GM12878 (cell line): ENCODE measurements at regions not wholly inside any gene's neighbourhood (a gene's known extent, or its start where the extent isn't known, plus 50 kb on each side); places are given as distances from the start of the nearest gene placed in this dataset.

Source experiments
- ATAC-seq: fragments of 200-7000 bp; cut with Tn5 transposase; 3 replicates; pipeline ENCODE4 v1.9.1; 2020; ENCODE audit warnings: mild to moderate bottlenecking, moderate library complexity
- BruUV-seq: library from RNA; stranded (reverse); fragments of 400-500 nt; replicated peaks from 2 replicates; lab custom pipeline; 2021; lab: Mats Ljungman, UMichigan
- CTCF ChIA-PET: fragments of 300-600 bp; sonication (Branson Sonifier 250); formaldehyde crosslinking; extraction: SDS; loops from one replicate; lab custom pipeline; 2021; ENCODE audit warnings: inconsistent platforms; lab: Yijun Ruan, JAX
- POLR2A ChIA-PET: fragments of 350-600 bp; formaldehyde crosslinking; extraction: SDS; loops from one replicate; lab custom pipeline; 2021; ENCODE audit warnings: inconsistent platforms; lab: Charles Lee
- RAD21 ChIA-PET: fragments of 300-600 bp; sonication (Branson Sonifier 250); formaldehyde crosslinking; loops from one replicate; lab custom pipeline; 2023; ENCODE audit warnings: antibody characterized with exemption; ENCODE audit not compliant: unreplicated experiment; lab: Charles Lee
- SMC1A ChIA-PET: fragments of 300-600 bp; sonication (Branson Sonifier 250); formaldehyde crosslinking; loops from one replicate; lab custom pipeline; 2023; ENCODE audit not compliant: unreplicated experiment, uncharacterized antibody; lab: Charles Lee
- DNase-seq: peaks from one replicate; pipeline ENCODE4 v3.0.0-alpha.2; 2011; ENCODE audit warnings: low read depth, low spot score
- FAIRE-seq: peaks from 3 replicates; lab custom pipeline; 2011; peaks lifted over from hg19 to GRCh38; lab: Jason Lieb, UNC
- H2AFZ ChIP-seq: 2 replicates; pipeline ENCODE4 v1.6.0; 2011; ENCODE audit warnings: low read depth, low read length, control low read depth; ENCODE audit not compliant: control insufficient read depth
- H3K27ac ChIP-seq: 2 replicates; pipeline ENCODE4 v1.5.1; 2011; ENCODE audit warnings: control low read depth; ENCODE audit not compliant: control insufficient read depth, insufficient read depth
- H3K27me3 ChIP-seq, 2 experiments: replicated peaks in 1 of 2; 2 replicates each; pipeline versions ENCODE4 v1.6.0 to v1.6.1; 2011; ENCODE audit warnings: low read length in 1 of 2; ENCODE audit not compliant: control insufficient read depth in 2 of 2, insufficient read depth in 2 of 2
- H3K36me3 ChIP-seq, 2 experiments: 2 replicates each; pipeline ENCODE4 v1.5.1; 2011; ENCODE audit warnings: low read length in 1 of 2; ENCODE audit not compliant: control insufficient read depth in 2 of 2, insufficient read depth in 2 of 2
- H3K4me1 ChIP-seq: 2 replicates; pipeline ENCODE4 v1.6.1; 2011; ENCODE audit warnings: mild to moderate bottlenecking, low read length, moderate library complexity, mixed read lengths; ENCODE audit not compliant: control insufficient read depth, insufficient read depth
- H3K4me2 ChIP-seq: 2 replicates; pipeline ENCODE4 v1.6.0; 2011; ENCODE audit warnings: control low read depth; ENCODE audit not compliant: control insufficient read depth, insufficient read depth
- H3K4me3 ChIP-seq: fragments of 200-600 bp; sonication (generic); 2 replicates; pipeline ENCODE4 v1.5.1; 2016
- H3K79me2 ChIP-seq: 2 replicates; pipeline ENCODE4 v1.6.0; 2011; ENCODE audit warnings: low read length; ENCODE audit not compliant: control insufficient read depth, insufficient read depth
- H3K9ac ChIP-seq: 2 replicates; pipeline ENCODE4 v1.8.0; 2011; ENCODE audit warnings: low read length, control low read depth, mixed read lengths; ENCODE audit not compliant: control insufficient read depth, insufficient read depth
- H3K9me3 ChIP-seq: replicated peaks from 3 replicates; pipeline ENCODE4 v1.5.1; 2011; ENCODE audit warnings: mild to moderate bottlenecking, low read length; ENCODE audit not compliant: control insufficient read depth, insufficient read depth
- H4K20me1 ChIP-seq: 2 replicates; pipeline ENCODE4 v1.6.0; 2011; ENCODE audit not compliant: control insufficient read depth, insufficient read depth
- CTCF ChIP-seq, 3 experiments: IDR thresholded peaks in 2 of 3; conservative IDR thresholded peaks in 1 of 3; 2 replicates each; pipeline ENCODE4 v1.5.1; 2011; ENCODE audit warnings: low read depth in 3 of 3, low read length in 3 of 3, mild to moderate bottlenecking in 3 of 3, control low read depth in 2 of 3, moderate library complexity in 2 of 3, inconsistent platforms in 1 of 3, mixed read lengths in 1 of 3; ENCODE audit not compliant: control insufficient read depth in 2 of 3, insufficient read depth in 1 of 3; ENCODE audit errors: extremely low read depth in 1 of 3
- RAD21 ChIP-seq: IDR thresholded peaks from 2 replicates; pipeline ENCODE4 v1.6.1; 2011; ENCODE audit warnings: mild to moderate bottlenecking, low read depth, low read length, moderate library complexity; ENCODE audit not compliant: insufficient read depth
- USF1 ChIP-seq: IDR thresholded peaks from 2 replicates; pipeline ENCODE4 v1.6.1; 2011; ENCODE audit warnings: borderline replicate concordance, low read depth, mild to moderate bottlenecking, moderate library complexity, mixed read lengths, low read length; ENCODE audit not compliant: insufficient read depth; ENCODE audit errors: extremely low read length
- YBX1 ChIP-seq: fragments of 450-650 bp; IDR thresholded peaks from 2 replicates; pipeline ENCODE4 v1.6.1; 2016; ENCODE audit warnings: antibody characterized with exemption
- WGBS: methylation state at CpG from one replicate; pipeline ENCODE4 v1.1.6; 2016; ENCODE audit warnings: low lambda C conversion rate; ENCODE audit not compliant: insufficient replicate concordance, insufficient coverage; ENCODE audit errors: missing lambda C conversion rate; 5-methylcytosine and 5-hydroxymethylcytosine counted together
- in situ Hi-C: fragments of 300-500 bp; cut with MboI; formaldehyde crosslinking; loops from 9 replicates; pipeline ENCODE4 v1.14.3; 2018; ENCODE audit warnings: mixed read lengths
- intact Hi-C: fragments of 100-400 bp; cut with micrococcal nuclease; formaldehyde crosslinking; loops from one replicate; pipeline ENCODE4 v1.14.2; 2022; ENCODE audit not compliant: unreplicated experiment

GRCh38 chr11:95306123-95306522 lies 75.1 kb upstream of the SESN3 start:
- no peak overlapping the region for H3K27ac ChIP-seq
- DNase-seq (no peak), ATAC-seq (no peak), FAIRE-seq (no peak)
- no peaks in the 10 kb centered on the region for H3K9me3 ChIP-seq
- POLR2A ChIA-PET: interaction anchor here (0.7 to 1.2 kb wide), 4 partner anchors 10 to 98 kb away, joined by 3 to 4 read pairs (median 4); partner anchors contain the start of gene SESN3
- TF ChIP-seq USF1: no peak
- no peak for TF ChIP-seq YBX1
- TF ChIP-seq RAD21: 0 out of 2 replicates have a peak, but pooled peaks have one; percentile 17
- 0 out of 6 replicates have a peak, but pooled peaks of 1 of the 3 experiments have one; percentile 2 for TF ChIP-seq CTCF (IDR thresholded peaks at IDR 0.05 in 2 of 3, conservative IDR thresholded peaks at IDR 0.05 in 1 of 3; ENCODE audit: control insufficient read depth in 2 of 3, extremely low read depth in 1 of 3, insufficient read depth in 1 of 3, low read depth in 3 of 3, low read length in 3 of 3)
- CTCF ChIA-PET: interaction anchor here (0.8 to 2.8 kb wide), 5 partner anchors 9 to 400 kb away, joined by 3 to 16 read pairs (median 4); no protein-coding TSS in a partner anchor
- H3K4me2 ChIP-seq: no peak overlapping the region
- RAD21 ChIA-PET: interaction anchor here (0.8 to 1.7 kb wide), 4 partner anchors 10 to 152 kb away, joined by 3 to 5 read pairs (median 4); no protein-coding TSS in a partner anchor
- H3K36me3 ChIP-seq: no peaks in the 10 kb centered on the region
- no peak overlapping the region for H3K9ac ChIP-seq
- no peak overlapping the region for H2AFZ ChIP-seq
- H3K27me3 ChIP-seq: no peaks in the 10 kb centered on the region; a peak in 1 of 4 replicates
- SMC1A ChIA-PET: interaction anchor here (0.7 to 3.4 kb wide), 12 partner anchors 9 to 409 kb away, joined by 3 to 13 read pairs (median 3); partner anchors contain the start of gene SESN3
- H3K79me2 ChIP-seq: no peaks in the 10 kb centered on the region
- BruUV-seq: no TSS peak
- no peaks in the 10 kb centered on the region for H4K20me1 ChIP-seq
- no peaks in the 10 kb centered on the region for H3K4me1 ChIP-seq
- in situ Hi-C loops: no loop called here
- intact Hi-C loops: no loop called here
- H3K4me3 ChIP-seq: no peak overlapping the region
- 38% methylated on average over 3 of the region's 3 CpGs for WGBS
